ENCODE measurements at regions not wholly inside any gene's neighbourhood (a gene's known extent, or its start where the extent isn't known, plus 50 kb on each side); places are given as distances from the start of the nearest gene placed in this dataset.
A peak's percentile ranks its signal among the peaks of the same experiment; 100 is the strongest.
"Not testable (repeated sequence)": the region's sequence is repeated elsewhere in the genome, so short reads cannot be mapped to it uniquely, and the experiment has no call there.

DNA sequence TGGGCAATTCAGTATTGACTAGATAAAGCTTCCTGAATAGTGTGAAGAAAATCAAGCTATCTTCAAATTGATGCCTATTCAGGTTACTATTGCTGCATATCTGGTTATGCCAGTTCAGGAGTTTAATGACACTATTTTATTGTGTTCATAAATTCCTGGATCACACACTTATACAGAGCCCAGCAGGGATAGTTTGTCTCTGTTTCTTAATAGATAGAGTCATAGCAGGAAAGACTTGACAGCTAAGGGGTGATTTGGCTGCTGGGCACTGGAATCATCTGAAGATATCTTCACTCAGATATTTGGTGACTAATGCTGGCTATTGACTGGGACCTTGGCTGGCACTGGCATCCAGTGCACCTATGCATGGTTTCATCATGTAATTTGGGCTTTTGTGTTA lies 187.8 kb downstream of the PYDC2 start:
- DNase-seq: no peak

DNA sequence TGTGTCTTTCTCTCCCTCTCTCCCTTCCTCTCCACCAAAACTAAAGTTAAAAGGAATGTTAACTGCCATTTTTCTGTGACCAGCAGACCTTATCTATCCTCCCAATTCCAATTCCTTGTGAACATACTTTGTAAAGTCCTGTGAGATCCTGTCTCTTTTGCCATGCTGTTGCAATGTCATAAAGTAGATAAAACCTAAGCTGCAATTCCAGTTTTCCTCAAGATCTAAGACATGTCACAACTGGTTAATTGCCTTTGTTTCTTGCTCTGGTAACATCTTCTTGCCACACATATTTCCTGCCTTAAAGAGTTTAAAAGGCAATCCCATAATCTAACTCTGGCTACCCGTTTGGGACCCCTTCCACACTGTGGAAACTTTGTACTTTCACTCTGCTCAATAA lies 188.7 kb downstream of the PYDC2 start:
- no peak for DNase-seq

- not testable (repeated sequence) for DNase-seq
These were observed 197.9 kb downstream of the PYDC2 start for GRCh38 chr3:191658781-191659419.

DNA sequence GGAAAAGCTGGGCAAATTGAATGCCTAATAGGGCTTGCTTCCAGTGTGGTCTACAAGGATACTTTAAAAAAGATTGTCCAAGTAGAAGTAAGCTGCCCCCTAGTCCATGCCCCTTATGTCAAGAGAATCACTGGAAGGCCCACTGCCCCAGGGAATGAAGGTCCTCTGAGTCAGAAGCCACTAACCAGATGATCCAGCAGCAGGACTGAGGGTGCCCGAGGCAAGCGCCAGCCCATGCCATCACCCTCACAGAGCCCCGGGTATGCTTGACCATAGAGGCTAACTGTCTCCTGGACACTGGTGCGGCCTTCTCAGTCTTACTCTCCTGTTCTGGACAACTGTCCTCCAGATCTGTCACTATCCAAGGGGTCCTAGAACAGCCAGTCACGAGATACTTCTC lies 201.2 kb downstream of the PYDC2 start:
- DNase-seq: not testable (repeated sequence)

DNA sequence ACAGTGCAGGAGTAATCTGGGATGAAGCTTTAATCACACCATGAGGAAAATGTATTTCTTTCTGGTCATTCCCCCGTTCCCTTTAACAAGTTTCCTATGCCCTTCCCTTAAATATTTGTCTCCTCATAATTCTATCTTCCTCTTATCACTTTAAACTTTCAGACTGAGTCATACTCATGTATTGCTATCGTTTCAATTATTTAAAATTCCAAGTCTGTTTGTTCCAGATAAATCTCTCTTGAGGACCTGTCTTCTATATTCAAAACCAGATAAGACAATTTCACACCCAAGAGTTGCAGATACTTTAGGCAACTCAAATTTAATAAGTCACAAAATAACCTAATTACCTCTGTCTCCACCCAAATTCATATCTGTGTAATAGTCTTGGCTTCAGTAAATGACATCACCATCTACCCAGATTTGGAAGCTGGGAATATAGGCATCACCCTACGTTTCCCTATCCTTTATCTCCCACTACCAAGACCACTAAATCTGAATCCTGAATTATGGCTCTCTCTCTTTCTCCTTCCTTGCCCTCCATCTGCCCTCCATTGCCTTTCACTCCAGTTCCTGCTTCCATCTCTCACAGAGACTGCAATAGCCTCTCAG lies 220.1 kb downstream of the PYDC2 start:
- DNase-seq: no peak

GRCh38 chr3:191682961-191683360 lies 222.0 kb downstream of the PYDC2 start:
- DNase-seq: no peak

DNA sequence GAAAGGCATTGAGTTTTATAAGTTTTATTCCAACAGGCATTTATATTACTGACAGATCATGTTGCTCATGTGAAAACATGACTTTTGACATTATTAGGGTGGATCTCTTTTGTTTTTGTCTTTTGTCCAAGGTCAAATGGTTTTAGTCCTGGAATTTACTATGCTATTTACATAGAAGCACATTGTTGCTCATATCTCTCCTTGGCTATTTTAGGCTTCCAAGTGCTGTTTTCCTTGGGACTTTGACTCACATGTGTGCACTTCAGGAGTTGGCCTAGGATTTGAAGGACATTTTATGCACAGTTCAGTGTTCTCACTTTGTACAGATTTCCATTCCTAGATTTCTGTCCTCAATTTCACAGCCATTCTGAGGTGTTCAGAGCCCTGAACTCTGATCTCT lies 225.7 kb downstream of the PYDC2 start:
- no peak for DNase-seq

DNA sequence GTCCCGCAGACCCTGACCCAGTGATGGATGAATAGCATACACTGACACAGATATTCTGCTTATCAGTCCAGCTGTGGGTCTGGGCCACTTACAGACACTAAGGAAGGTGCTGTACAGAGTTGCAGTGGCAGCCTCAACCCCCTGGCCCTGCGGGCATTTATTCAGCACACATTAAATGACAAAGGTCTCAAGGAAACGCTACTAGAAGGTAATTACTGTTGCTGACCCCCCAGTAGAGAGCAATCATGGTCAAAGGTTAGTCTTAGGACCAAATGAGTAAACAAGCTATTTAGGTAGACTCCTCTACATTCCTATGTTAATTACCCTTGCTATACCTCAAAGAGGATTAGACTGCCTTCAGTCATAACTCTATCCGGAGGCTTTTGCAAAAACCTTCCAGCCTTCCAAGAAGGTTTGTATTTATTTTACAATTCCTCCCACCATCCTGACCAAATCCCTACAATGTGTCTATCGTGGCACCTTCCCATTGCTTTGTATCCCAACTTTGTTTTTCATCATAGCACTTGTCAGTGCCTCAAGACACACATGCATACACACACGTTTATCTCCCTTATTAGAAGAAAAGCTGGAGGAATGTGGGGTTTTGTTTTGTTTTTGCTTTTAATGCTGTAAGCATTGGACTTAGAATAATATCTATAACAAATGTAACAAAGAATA lies 227.9 kb downstream of the PYDC2 start:
- no peak for DNase-seq

GRCh38 chr3:191691184-191691583 lies 230.2 kb downstream of the PYDC2 start:
- not testable (repeated sequence) for DNase-seq

DNA sequence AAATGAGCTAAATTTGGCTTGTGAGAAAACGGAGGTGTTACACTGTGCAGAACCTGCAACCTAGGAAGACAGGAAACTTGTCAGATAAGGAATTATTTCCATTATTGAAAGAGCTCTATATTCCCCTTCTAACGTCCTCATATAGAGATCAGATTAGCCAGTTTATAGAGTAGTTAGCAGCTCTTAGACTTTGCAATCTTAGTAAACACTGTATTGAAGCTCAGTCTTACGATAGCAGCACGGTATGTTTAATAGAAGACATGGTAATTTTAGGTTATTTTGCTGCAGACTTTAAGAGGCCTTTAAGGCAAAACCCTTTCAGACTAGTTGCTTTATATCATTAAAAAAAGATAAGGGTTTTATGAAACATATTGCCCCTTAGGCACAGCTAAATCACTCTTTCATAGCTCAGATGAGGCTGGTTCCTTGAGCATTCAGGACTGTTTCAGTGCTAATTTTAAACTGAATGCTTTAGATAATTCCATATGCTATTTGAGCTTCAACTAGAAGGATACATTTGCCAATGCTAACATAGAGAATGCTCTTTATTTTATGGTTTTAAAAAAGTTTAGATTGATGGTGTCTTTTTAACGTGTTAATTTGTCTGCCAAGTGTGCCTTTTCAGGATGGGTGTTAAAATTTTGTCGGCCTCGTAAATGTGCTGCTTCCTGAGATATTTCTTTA lies 234.3 kb downstream of the PYDC2 start:
- DNase-seq: no peak

- DNase-seq: no peak
These were observed 234.8 kb downstream of the PYDC2 start for GRCh38 chr3:191695815-191696153.

- DNase-seq: no peak
These were observed 235.4 kb downstream of the PYDC2 start for GRCh38 chr3:191696348-191696747.

- no peak for DNase-seq
These were observed 238.6 kb downstream of the PYDC2 start for GRCh38 chr3:191699546-191699945.

DNA sequence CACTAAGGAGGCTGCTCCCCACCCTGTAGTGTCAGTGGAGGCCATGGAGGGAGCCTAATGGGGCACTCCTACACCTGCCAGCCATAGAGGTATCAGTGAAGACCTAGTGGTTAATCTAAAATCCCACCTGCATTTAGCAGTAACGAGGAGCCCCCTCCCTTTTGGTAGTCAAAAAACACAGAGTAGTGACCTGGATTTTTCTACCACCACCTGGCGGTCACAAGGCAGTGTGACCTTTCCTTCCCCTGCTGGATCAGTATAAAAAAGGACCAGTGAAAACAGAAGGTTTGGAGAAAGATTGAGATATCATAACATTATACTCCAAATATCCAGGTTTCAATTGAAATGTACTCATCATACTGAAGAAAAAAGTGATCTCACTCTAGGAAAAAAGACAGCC lies 241.2 kb downstream of the PYDC2 start:
- no peak for DNase-seq

DNA sequence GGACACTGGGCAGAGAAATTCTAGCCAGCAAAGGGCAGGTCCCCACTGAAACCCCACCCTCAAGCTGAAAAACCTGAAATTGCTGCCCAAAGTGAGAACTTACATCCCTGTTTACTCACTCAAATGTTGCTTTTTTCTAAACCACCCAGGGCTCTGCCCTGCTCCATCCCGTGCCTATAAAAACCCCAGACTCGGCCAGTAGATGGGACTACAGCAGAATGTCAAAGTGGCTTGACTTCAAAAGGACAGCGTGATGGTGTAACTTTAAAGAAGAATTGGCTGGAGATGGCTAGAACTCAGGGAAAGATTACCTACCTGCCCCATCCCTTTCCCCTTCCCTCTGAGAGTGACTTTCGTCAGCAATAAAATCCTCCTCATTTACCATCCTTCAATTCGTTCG lies 246.9 kb downstream of the PYDC2 start:
- DNase-seq: no peak

GRCh38 chr3:191715585-191715984 lies 254.6 kb downstream of the PYDC2 start:
- DNase-seq: no peak

- peak in 1 of 3 experiments; percentile 13 for DNase-seq
These were observed 260.5 kb downstream of the PYDC2 start for GRCh38 chr3:191721390-191721861.

- DNase-seq: peak in 1 of 3 experiments; percentile 3
These were observed 261.0 kb downstream of the PYDC2 start for GRCh38 chr3:191721990-191722389.

- DNase-seq: no peak
These were observed 266.4 kb downstream of the PYDC2 start for GRCh38 chr3:191727338-191727737.

DNA sequence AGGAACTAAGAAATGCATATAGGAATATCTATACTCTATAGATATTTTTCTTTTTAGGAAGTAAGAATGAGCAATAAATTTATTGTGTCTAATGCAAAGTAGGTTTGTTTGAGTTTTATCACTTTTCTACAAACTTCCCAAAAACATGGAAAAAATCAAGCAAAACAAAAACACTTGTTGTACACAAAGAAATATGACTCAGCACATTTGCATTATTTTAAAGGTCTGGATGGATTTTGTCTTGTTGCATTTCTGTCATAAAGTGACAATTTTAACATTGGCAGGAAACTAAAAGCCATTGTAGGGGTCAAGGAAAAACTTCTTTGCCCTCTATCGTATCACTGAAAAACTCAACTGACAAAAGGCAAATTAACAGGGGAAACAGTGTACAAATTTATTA lies 267.2 kb downstream of the PYDC2 start:
- DNase-seq: no peak

DNA sequence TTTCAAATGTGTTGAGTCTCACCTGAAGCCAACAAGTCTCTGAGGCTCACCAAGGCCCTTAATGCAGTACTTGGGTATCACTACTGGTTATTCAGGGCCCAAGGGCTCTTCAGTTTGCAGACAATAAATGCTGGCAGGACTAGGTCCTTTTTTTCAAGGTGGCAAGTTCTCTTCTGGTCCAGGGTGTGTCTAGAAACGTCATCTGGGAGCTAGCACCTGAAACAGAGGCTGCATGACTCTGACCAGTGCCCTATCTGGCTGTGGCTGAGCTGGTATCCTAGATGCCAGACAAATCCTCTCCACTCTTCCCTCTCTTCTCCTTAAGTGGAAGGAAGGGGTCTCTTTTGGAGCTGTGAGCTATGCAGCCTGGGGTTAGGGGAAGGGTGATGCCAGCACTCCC lies 276.8 kb downstream of the PYDC2 start:
- no peak for DNase-seq

GRCh38 chr3:191740712-191741111 lies 279.7 kb downstream of the PYDC2 start:
- no peak for DNase-seq

DNA sequence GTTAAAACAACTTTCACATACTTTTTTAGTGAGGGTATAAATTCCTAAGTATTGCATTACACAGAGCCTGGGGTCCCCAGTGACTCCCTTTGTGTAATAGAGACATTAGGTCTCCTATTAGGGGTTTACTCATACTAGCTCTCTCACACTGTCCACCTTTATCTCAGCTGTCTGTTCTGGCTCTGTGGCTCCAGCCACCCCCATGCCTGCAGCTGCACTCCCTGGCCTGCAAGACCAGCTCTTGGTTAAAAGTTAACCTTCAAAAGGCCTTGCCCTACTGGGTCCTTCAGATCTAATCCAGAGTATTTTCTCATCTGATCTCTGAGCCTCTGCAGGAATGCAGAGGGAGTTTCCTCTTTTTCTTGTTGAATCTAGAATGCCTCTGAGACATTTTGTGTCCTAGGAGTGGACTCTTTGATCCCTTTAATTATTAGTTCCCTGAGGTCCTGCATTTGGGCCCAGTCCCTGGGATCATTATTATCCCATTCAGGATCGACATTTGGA lies 280.9 kb downstream of the PYDC2 start:
- DNase-seq: not testable (repeated sequence)

- no peak for DNase-seq
These were observed 282.3 kb downstream of the PYDC2 start for GRCh38 chr3:191743283-191743682.

Measured in NCI-H1417 (cell line).